Neutrophil (primary cell): ENCODE measurements at regions not wholly inside any gene's neighbourhood (a gene's known extent, or its start where the extent isn't known, plus 50 kb on each side); places are given as distances from the start of the nearest gene placed in this dataset.

ENCODE experiments used
- H3K27ac ChIP-seq: fragments of 200-600 bp; sonication (generic); 2 replicates; pipeline ENCODE4 v1.5.1; 2016; ENCODE audit warnings: mild to moderate bottlenecking, moderate library complexity
- H3K27me3 ChIP-seq: fragments of 200-600 bp; sonication (generic); 2 replicates; pipeline ENCODE4 v1.6.0; 2016; ENCODE audit warnings: mild to moderate bottlenecking
- H3K36me3 ChIP-seq: fragments of 200-600 bp; sonication (generic); 2 replicates; pipeline ENCODE4 v1.5.1; 2017
- H3K4me1 ChIP-seq, 2 experiments: fragments of 200-600 bp in 1 of 2; sonication (generic) in 1 of 2; 1 replicate in 1 of 2; 2 replicates in 1 of 2; pipeline versions ENCODE4 v1.5.1 to v1.6.1; 2013 to 2016; ENCODE audit warnings: low read depth in 1 of 2, low read length in 1 of 2, mild to moderate bottlenecking in 1 of 2, moderate library complexity in 1 of 2; ENCODE audit not compliant: control insufficient read depth in 1 of 2, insufficient read depth in 1 of 2
- H3K4me3 ChIP-seq, 2 experiments: fragments of 200-600 bp in 1 of 2; sonication (generic) in 1 of 2; 1 replicate in 1 of 2; 2 replicates in 1 of 2; pipeline ENCODE4 v1.5.1; 2013 to 2016; ENCODE audit warnings: low read depth in 1 of 2, low read length in 1 of 2, mild to moderate bottlenecking in 1 of 2, moderate library complexity in 1 of 2
- H3K9me3 ChIP-seq: fragments of 200-600 bp; sonication (generic); 2 replicates; pipeline ENCODE4 v1.5.1; 2016
- TF ChIP-seq, protein P1 (sequence below): fragments of 200-600 bp; sonication (generic); IDR thresholded peaks from 2 replicates; pipeline ENCODE4 v1.5.1; 2016; ENCODE audit warnings: antibody characterized with exemption

DNA sequence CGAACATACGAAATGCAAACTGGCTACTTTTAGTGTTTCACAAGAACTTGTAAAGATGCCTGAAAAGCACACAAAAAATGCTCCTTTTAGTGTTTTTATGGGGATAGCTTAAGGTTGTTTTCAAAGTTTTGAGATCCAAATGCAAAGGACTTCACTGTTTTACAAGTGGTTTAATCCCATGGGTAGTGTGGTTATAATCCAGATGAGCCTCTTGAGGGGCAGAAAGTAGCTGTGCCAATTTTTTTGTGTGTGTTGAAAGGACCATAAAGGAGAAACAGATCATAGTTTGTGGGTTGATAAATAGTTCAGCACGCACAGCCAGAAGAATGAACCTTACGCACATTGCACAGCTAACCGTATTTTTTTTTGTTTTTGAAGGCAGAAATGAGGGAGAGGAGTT lies 126.9 kb upstream of the GIMD1 start:
- no peak overlapping the region for H3K27ac ChIP-seq
- no peaks in the 10 kb centered on the region for H3K9me3 ChIP-seq
- H3K4me3 ChIP-seq = no peak overlapping the region
- TF ChIP-seq, protein P1, sequence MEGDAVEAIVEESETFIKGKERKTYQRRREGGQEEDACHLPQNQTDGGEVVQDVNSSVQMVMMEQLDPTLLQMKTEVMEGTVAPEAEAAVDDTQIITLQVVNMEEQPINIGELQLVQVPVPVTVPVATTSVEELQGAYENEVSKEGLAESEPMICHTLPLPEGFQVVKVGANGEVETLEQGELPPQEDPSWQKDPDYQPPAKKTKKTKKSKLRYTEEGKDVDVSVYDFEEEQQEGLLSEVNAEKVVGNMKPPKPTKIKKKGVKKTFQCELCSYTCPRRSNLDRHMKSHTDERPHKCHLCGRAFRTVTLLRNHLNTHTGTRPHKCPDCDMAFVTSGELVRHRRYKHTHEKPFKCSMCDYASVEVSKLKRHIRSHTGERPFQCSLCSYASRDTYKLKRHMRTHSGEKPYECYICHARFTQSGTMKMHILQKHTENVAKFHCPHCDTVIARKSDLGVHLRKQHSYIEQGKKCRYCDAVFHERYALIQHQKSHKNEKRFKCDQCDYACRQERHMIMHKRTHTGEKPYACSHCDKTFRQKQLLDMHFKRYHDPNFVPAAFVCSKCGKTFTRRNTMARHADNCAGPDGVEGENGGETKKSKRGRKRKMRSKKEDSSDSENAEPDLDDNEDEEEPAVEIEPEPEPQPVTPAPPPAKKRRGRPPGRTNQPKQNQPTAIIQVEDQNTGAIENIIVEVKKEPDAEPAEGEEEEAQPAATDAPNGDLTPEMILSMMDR = no peak
- H3K27me3 ChIP-seq = no peaks in the 10 kb centered on the region
- no peaks in the 10 kb centered on the region for H3K4me1 ChIP-seq
- no peaks in the 10 kb centered on the region for H3K36me3 ChIP-seq

DNA sequence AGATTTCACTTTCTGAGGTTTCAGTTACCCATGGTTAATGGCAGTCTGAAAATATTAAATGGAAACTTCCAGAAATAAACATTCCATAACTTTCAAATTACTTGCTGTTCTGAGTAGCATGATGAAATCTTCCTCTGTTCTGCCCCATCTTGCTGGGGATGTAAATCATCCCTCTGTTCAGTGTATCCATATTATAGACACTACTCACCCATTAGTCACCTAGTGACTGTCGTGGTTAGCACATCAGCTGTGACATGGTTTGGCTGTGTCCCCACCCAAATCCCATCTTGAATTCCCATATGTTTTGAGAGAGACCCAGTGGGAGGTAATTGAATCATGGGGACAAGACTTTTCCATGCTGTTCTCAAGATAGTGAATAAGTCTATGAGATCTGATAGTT lies 125.5 kb upstream of the GIMD1 start:
- H3K36me3 ChIP-seq = no peaks in the 10 kb centered on the region
- TF ChIP-seq, protein P1 = no peak
- H3K27me3 ChIP-seq = no peaks in the 10 kb centered on the region
- no peak overlapping the region for H3K27ac ChIP-seq
- no peaks in the 10 kb centered on the region for H3K9me3 ChIP-seq
- H3K4me3 ChIP-seq = no peak overlapping the region
- H3K4me1 ChIP-seq = no peaks in the 10 kb centered on the region

DNA sequence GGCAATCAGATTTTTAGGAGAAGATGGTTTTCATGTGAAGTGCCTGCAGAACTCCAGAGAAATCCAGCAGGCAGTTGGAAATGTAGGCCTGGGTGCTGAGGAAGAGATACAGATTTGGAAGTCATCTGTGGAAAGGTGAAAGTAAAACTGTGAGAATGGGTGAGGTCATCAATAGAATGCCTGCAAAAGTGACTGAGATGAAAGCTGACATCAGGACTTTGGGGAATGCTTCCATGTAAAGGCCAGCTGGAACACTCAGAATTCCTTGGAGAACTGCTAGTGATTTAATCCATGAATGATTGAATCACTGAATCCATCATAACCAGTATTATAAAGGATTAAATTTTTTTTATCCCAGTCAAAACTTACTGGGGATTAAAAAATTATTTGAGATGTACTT lies 124.5 kb upstream of the GIMD1 start:
- Histone ChIP-seq H3K27ac (no peak overlapping the region), H3K4me1 (no peaks in the 10 kb centered on the region), H3K9me3 (no peaks in the 10 kb centered on the region), H3K4me3 (no peak overlapping the region), H3K36me3 (no peaks in the 10 kb centered on the region), H3K27me3 (no peaks in the 10 kb centered on the region)
- TF ChIP-seq, protein P1 = no peak

DNA sequence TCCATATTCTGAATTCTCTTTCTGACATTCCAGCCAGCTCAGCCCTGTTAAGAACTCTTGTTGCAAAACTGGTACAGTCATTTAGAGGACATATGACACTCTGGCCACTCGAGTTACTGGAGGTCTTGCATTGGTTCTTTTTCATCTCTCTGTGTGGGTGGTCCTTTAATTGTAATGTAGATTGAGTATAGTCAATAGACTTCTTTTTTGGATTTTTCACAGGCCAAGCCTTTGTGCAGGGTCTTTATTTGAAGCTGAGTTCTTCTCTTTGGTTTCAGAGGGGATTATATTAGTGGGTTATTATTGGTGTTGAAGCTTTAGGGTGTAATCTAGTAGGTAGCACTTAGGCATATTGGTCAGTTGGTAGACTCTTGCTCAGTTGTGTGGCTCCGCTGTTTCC lies 118.0 kb upstream of the GIMD1 start:
- no peaks in the 10 kb centered on the region for H3K27me3 ChIP-seq
- TF ChIP-seq, protein P1 = no peak
- no peaks in the 10 kb centered on the region for H3K36me3 ChIP-seq
- no peaks in the 10 kb centered on the region for H3K4me1 ChIP-seq
- H3K4me3 ChIP-seq = no peak overlapping the region
- H3K9me3 ChIP-seq = no peaks in the 10 kb centered on the region
- H3K27ac ChIP-seq = no peak overlapping the region

DNA sequence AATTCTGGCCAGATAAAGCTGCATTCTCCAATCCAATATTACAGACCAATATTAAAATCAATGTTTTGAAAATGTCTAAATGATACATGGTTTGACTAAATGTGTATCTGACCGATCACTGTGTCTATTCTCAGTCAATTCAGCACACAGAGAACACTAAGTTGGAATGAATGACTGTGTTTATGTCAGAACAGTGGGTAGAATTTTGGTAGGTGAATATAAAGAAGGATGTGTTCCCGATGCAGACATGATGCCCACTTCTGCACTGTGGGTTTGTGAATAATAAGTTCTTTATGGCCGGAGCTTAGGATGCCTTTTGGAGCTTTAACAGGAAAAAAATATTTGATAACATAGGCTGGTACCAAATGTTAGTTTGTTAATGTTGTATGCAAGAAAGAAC lies 113.2 kb upstream of the GIMD1 start:
- TF ChIP-seq, protein P1 = no peak

DNA sequence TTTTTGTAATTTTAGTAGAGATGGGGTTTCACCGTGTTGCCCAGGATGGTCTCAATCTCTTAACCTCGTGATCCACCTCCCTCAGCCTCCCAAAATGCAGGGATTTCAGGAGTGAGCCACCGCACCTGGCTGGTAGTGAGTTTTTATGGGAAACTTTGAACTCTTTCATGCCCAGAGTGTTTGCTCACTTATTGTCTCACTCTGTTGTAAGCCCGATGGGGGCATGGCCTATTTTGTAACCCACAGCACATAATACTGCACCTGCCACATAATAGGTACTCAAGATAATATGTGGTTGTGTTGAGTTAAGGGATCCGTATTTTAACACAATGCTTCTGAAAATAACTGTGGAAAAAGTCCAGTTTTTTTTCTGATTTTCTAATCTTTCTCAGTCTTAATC lies 109.6 kb upstream of the GIMD1 start:
- TF ChIP-seq, protein P1 = no peak
- H3K4me1 ChIP-seq = no peaks in the 10 kb centered on the region
- H3K4me3 ChIP-seq = no peak overlapping the region
- H3K27me3 ChIP-seq = no peaks in the 10 kb centered on the region
- H3K27ac ChIP-seq = no peak overlapping the region
- no peaks in the 10 kb centered on the region for H3K36me3 ChIP-seq
- H3K9me3 ChIP-seq = no peaks in the 10 kb centered on the region

More for the DNA sequence above, 113.2 kb upstream of the GIMD1 start:
- Histone ChIP-seq H3K27me3 (no peaks in the 10 kb centered on the region), H3K27ac (no peak overlapping the region), H3K4me3 (no peak overlapping the region), H3K9me3 (no peaks in the 10 kb centered on the region), H3K4me1 (no peaks in the 10 kb centered on the region), H3K36me3 (no peaks in the 10 kb centered on the region)
